ENCODE measurements at regions not wholly inside any gene's neighbourhood (a gene's known extent, or its start where the extent isn't known, plus 50 kb on each side); places are given as distances from the start of the nearest gene placed in this dataset.

GRCh38 chr12:33277376-33277775, 162.2 kb downstream of the SYT10 start:
- TF ChIP-seq CTCF (conservative IDR thresholded peaks at IDR 0.05; ENCODE audit: low read depth, low read length) (no peak), EZH2 (IDR thresholded peaks at IDR 0.05; ENCODE audit: borderline replicate concordance, low read depth, low read length, poor library complexity, severe bottlenecking) (no peak)

All from A673 (cell line).